Hepatocyte (in vitro differentiated cells): ENCODE measurements at regions not wholly inside any gene's neighbourhood (a gene's known extent, or its start where the extent isn't known, plus 50 kb on each side); places are given as distances from the start of the nearest gene placed in this dataset.

Experiments
- CTCF ChIP-seq: fragments of 200-600 bp; sonication (generic); IDR thresholded peaks from 2 replicates; pipeline ENCODE4 v1.5.1; 2016; ENCODE audit warnings: antibody characterized with exemption, mild to moderate bottlenecking; ENCODE audit not compliant: poor library complexity
- EZH2 ChIP-seq: fragments of 200-600 bp; sonication (generic); IDR thresholded peaks from 2 replicates; pipeline ENCODE4 v1.6.1; 2016; ENCODE audit warnings: antibody characterized with exemption, mild to moderate bottlenecking, borderline replicate concordance
- EZH2phosphoT487 ChIP-seq: fragments of 200-600 bp; sonication (generic); IDR thresholded peaks from one replicate; pipeline ENCODE4 v1.6.1; 2018; ENCODE audit warnings: antibody characterized with exemption, mild to moderate bottlenecking, low read depth, moderate library complexity; ENCODE audit not compliant: unreplicated experiment, severe bottlenecking

- TF ChIP-seq CTCF (no peak), EZH2 (no peak), EZH2phosphoT487 (no peak)
Measured at GRCh38 chr11:133740963-133741362, 104.3 kb downstream of the SPATA19 start.
